HG03064 (cell line): ENCODE measurements at regions not wholly inside any gene's neighbourhood (a gene's known extent, or its start where the extent isn't known, plus 50 kb on each side); places are given as distances from the start of the nearest gene placed in this dataset.

ENCODE experiments used
- ATAC-seq: cut with Tn5 transposase; IDR thresholded peaks from one replicate; pipeline ENCODE4 v1.9.1; 2021; ENCODE audit warnings: low read depth; ENCODE audit not compliant: unreplicated experiment

- ATAC-seq, result no peak
These were observed 189.6 kb upstream of the NBEA start for GRCh38 chr13:34752283-34752960.

- ATAC-seq, result no peak
These were observed 185.9 kb upstream of the NBEA start for GRCh38 chr13:34756136-34756535.

DNA sequence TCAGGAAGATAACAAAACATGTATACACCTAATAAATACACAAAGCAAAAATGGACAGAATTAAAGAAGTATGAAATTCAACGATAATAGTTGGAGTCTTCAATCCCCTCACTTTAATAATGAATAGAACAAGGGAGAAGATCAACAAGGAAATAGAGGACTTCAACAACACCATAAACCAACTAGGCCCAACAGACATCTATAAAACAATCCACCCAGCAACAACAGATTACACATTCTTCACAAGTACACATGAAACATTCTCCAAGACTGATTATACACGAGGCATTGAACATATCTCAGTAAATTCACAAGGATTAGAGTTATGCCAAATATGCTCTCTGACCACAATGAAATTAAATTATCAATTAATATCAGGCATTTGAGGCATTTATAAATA is 185.5 kb upstream of the NBEA start:
- ATAC-seq, result no peak

DNA sequence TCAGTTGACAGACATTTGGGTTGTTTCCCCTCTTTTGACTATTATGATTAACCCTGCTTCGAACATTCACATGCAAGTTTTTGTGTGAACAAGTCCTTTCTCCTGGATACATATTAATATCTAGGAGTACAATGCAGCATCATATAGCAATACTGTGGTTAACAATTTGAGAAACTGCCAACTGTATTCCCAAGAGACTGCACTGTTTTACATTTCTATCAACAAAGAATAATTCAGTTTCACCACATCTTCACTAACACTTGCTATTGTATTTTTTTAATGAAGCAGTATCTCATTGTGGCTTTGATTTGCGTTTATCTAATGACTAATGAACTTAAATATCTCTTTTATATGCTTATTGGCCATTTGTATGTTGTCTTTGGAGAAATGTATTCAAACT is 184.6 kb upstream of the NBEA start:
- ATAC-seq, result no peak

DNA sequence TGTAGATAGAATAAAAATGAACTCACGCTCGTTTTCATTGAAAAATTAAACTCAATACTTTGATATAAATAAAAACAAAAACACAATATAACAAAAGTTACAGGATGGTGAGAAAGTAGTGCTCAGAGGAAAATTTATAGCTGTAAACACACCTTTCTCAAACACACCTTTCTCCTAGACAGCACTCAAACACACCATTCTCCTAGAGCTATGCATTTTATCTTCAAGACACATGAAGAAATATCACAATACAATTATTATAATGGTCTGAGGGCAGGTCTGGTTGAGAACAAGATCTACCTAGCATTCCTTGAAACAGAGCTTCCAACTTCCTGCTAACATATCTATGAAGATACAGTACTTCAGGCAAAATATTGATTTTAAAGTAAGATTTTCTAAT is 183.4 kb upstream of the NBEA start:
- no peak for ATAC-seq

GRCh38 chr13:34762312-34762711 is 179.8 kb upstream of the NBEA start:
- ATAC-seq, result no peak

- ATAC-seq, result no peak
These were observed 177.8 kb upstream of the NBEA start for GRCh38 chr13:34764246-34764645.

DNA sequence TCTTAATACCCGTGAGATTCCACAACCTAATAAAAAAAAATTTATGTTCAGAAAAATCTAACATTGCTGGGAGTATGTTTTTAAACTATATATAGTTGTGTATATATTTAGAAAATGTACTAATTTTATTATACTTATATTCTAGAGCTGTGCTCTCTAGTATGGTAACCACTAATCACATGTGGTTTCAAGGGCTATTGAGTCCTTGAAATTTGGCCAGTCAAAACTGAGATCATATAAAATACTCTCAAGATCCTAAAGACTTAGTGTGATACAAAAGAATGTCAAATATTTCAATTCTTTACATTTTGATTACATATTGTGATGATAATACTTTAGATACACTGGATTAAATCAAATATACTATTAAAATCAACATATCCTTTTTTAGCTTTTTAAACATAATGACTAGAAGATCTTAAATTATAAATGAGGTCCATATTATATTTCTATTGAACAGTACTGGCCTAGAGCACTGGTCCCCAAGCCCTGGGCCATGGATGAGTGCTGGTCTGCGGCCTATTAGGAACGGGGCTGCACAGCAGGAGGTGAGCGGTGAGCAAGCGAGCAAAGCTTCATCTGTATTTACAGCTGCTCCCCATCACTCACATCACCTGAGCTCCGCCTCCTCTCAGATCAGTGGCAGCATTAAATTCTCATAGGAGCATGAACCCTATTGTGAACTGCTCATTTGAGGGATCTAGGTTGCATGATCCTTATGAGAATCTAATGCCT is 176.5 kb upstream of the NBEA start:
- no peak for ATAC-seq

GRCh38 chr13:34767778-34768177 is 174.3 kb upstream of the NBEA start:
- ATAC-seq, result peak; percentile 62

DNA sequence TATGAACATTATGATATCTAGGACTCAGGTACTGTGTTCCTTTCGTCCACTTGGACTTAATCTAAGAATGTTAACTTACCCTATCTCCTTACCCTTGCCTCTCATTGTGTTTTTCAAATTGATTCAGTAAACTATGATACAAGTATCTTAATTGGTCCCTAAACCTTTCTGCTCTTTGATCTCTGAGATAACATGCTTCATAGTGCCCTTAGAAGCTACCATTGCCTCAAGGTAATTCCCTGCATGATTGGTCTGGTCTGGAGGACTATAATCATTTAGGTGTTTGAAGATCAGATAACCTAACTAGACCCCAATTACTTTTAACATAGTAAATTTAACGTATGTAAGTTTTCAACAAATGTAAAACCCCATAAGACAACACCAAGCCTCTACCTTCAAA is 169.9 kb upstream of the NBEA start:
- no peak for ATAC-seq

GRCh38 chr13:34772881-34773280 is 169.2 kb upstream of the NBEA start:
- ATAC-seq, result no peak

DNA sequence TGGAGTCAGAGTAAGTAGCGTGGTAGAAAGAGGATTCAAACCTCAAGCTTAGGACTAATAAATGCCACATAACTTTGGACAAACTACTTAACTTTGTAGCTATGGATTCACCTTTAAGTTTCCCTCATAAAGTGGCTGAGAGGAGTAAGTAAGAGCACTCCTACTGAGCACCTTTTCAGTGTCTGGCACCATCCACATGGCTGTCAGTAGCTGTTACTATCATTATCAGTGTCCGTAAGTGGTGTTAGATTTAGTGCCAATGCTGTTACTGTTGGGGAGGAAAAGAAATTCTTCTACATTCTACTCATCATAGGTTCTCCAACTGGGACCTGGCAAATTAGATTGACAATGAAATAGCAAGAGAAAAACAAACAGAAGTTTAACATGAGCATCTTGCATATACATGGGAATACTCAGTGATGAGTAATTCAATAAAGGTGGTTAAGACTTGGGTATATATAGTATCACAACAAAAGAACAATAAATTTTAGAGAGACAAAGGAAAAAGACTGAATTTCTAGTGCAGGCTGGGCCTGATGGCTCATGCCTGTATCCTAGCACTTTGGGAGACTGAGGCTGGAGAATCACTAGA is 165.6 kb upstream of the NBEA start:
- no peak for ATAC-seq

GRCh38 chr13:34777089-34777913 is 164.8 kb upstream of the NBEA start:
- no peak for ATAC-seq

DNA sequence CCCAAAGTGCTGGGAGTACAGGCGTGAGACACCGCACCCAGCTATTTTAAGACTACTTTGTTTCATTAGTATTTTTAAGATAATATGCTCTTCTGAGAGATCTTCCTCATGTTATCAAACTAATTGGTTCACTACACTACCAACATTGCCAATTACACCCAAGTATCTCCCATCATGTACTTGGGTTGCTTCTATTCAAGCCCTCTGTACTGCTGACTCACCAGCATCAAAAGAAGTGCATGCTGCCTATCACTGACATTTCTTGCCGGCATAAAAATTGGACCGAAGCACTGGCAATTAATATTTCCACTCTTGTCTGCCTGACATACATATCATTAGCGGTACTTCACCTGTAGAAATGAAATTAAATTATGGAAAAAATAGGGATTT is 164.2 kb upstream of the NBEA start:
- no peak for ATAC-seq

DNA sequence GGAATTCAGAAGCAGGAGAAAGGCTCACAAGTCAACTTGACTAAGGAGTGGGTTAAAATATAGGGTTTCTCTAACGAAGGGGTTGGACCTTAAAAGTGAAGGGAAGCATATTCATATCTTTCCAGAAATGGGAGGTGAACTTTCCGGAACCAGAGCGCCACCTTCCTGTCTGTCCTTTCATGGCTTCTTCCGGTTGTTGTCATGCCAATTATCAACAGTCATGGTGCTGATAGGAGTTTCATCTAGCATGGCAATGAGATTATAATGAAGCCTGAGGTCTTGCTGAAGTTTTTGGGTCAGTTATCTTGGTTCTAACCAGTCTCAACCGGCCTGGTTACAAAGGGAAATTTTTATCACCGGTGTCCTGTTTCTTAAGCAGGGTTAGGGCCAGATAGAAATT is 162.9 kb upstream of the NBEA start:
- no peak for ATAC-seq

- no peak for ATAC-seq
These were observed 148.8 kb upstream of the NBEA start for GRCh38 chr13:34793301-34793700.

DNA sequence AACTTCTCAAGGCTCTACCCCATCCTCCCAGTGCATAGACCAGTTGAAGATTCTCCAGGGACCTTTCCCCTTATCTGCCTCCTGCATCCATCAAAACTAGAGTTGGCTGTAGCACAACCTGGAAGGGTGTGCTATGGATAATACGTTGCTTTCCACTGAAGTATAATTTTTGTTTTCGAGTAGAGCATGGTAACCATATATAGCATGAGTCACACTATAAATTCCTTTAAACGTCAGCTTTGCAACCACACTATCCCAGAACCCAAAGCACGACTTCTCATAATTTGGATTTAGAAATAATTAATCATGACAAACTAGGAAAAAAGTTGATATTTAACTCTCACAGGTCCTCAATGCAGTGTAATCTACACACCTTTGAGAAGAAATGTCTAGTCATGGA is 138.3 kb upstream of the NBEA start:
- ATAC-seq, result no peak

DNA sequence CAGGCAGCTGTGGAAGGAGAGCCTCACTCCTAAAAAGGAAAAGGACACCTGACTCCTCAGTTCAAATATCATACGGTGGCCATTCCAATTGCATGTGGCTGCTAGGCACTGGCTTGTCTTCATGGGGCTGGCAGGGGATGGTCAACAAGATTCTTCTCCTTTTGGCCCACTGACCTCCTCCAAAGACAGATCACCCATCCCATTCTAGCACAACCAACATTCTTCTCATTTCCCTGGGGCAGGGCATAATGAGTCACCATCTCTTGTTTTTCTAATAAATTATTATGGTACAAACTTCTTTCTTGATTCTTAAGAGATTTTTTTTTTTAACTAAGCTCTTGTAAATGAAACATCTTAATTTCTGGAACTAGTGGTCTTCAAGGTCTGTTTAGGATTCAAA is 136.7 kb upstream of the NBEA start:
- no peak for ATAC-seq

DNA sequence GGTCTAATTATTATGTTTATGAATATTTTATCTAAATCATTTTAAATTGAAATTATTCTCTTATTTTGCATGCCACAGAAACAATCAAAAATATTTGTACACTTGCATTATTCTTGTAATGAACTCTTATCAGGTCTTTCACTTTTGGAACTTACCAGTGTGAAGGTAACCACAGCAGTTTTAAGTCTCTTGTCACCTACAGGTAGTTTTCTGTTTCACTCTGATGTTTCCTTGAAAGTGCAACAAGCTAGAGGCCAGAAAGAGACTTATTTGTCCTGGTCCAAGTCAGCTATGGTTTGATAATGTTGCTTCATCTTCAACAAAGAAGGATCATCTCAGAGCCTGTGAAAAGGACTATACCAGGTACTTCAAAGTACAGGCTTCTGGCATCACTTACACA is 133.4 kb upstream of the NBEA start:
- ATAC-seq, result no peak

- no peak for ATAC-seq
These were observed 131.1 kb upstream of the NBEA start for GRCh38 chr13:34810996-34811395.

GRCh38 chr13:34815526-34815925 is 126.5 kb upstream of the NBEA start:
- ATAC-seq, result no peak
